Endodermal cell (in vitro differentiated cells): ENCODE measurements at regions not wholly inside any gene's neighbourhood (a gene's known extent, or its start where the extent isn't known, plus 50 kb on each side); places are given as distances from the start of the nearest gene placed in this dataset.

Source experiments
- DNase-seq: peaks from one replicate; pipeline ENCODE4 v3.0.0-alpha.2; 2017
- H3K27ac ChIP-seq: 2 replicates; pipeline ENCODE4 v1.5.1; 2013; ENCODE audit warnings: mild to moderate bottlenecking, low read depth, low read length, moderate library complexity
- H3K27me3 ChIP-seq: 2 replicates; pipeline ENCODE4 v1.6.1; 2013; ENCODE audit warnings: mild to moderate bottlenecking, low read length, moderate library complexity; ENCODE audit not compliant: insufficient read depth, control insufficient read depth, poor library complexity, severe bottlenecking
- H3K36me3 ChIP-seq: 2 replicates; pipeline ENCODE4 v1.7.0; 2013; ENCODE audit warnings: mild to moderate bottlenecking, low read length, moderate library complexity; ENCODE audit not compliant: control insufficient read depth, insufficient read depth
- H3K4me1 ChIP-seq: one replicate; pipeline ENCODE4 v1.7.0; 2013; ENCODE audit warnings: low read length; ENCODE audit not compliant: control insufficient read depth, insufficient read depth
- H3K4me3 ChIP-seq: 2 replicates; pipeline ENCODE4 v1.5.1; 2013; ENCODE audit warnings: mild to moderate bottlenecking, low read length, moderate library complexity
- H3K9ac ChIP-seq: 2 replicates; pipeline ENCODE4 v1.6.1; 2013; ENCODE audit warnings: mild to moderate bottlenecking, low read length, moderate library complexity; ENCODE audit not compliant: poor library complexity, severe bottlenecking; ENCODE audit errors: extremely low read depth
- H3K9me3 ChIP-seq: 2 replicates; pipeline ENCODE4 v1.6.1; 2013; ENCODE audit warnings: mild to moderate bottlenecking, low read length, moderate library complexity; ENCODE audit not compliant: control insufficient read depth
- H3K27ac Mint-ChIP-seq: 2 replicates; pipeline ENCODE4 v1.8.0; 2020; ENCODE audit warnings: mixed read lengths
- H3K27me3 Mint-ChIP-seq: 2 replicates; pipeline ENCODE4 v1.8.0; 2021; ENCODE audit warnings: mild to moderate bottlenecking, mixed read lengths; ENCODE audit not compliant: insufficient read depth
- H3K36me3 Mint-ChIP-seq: 2 replicates; pipeline ENCODE4 v1.8.0; 2020; ENCODE audit warnings: low read depth, mixed read lengths
- H3K4me1 Mint-ChIP-seq: 2 replicates; pipeline ENCODE4 v1.8.0; 2020; ENCODE audit warnings: mixed read lengths
- H3K4me3 Mint-ChIP-seq: 2 replicates; pipeline ENCODE4 v1.8.0; 2020; ENCODE audit warnings: mild to moderate bottlenecking, moderate library complexity, mixed read lengths
- H3K9me3 Mint-ChIP-seq: 2 replicates; pipeline ENCODE4 v1.8.0; 2020; ENCODE audit warnings: mild to moderate bottlenecking, mixed read lengths
- WGBS, 2 experiments: methylation state at CpG; one replicate each; pipeline versions ENCODE4 v1.1.5 to v1.1.7; 2013; ENCODE audit warnings: missing lambda C conversion rate in 2 of 2, mixed read lengths in 1 of 2; ENCODE audit not compliant: insufficient coverage in 1 of 2, insufficient read length in 1 of 2; 5-methylcytosine and 5-hydroxymethylcytosine counted together
- TF ChIP-seq, protein P1 (sequence below): fragments of 200-600 bp; sonication (generic); conservative IDR thresholded peaks from 2 replicates; pipeline ENCODE4 v1.5.0; 2021; ENCODE audit warnings: antibody characterized with exemption, mild to moderate bottlenecking

DNA sequence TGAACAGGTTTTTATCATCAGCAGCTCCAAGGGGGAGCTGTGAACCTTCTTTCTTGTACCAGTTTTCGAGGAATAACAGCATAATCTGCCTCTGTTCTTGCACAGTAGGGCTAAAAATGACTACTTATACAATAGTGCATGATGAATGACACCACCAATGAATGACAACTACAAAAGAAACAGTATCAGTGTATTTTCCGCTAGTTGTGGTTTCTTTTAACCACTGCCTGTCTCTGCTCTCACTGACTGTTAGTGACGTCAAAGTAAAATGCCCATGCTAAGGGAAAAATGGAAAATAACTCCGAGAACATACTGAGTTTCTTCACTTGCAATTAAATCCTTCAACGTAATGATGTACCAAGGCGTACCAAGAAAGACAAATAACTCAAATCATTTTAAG lies 294.9 kb downstream of the MAP2K6 start:
- Mint-ChIP-seq H3K4me1 (no peaks in the 10 kb centered on the region), H3K36me3 (no peaks in the 10 kb centered on the region)

DNA sequence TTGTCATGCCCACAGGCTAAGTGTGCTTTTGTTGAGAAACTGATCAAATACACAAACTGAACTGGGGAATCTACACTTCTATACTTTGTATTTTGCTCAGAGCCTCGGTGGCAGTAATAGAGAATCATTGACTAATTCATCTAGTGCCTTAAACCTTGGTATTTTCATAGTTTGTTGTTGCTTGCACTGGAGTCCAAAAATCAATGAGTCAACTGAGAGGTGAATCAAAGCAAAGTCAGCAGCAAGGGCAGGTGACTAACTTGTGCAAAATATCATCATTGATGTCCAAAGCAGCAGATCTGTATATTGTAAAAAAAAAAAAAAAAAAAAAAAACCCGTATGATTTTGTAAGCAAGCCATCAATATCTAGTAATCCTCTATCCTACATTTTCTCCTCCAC lies 296.4 kb downstream of the MAP2K6 start:
- peaks cover 3% of the 10 kb centered on the region for H3K27me3 ChIP-seq
- no peaks in the 10 kb centered on the region for H3K4me1 Mint-ChIP-seq
- H3K27me3 Mint-ChIP-seq: peaks cover 6% of the 10 kb centered on the region
- H3K4me3 ChIP-seq: no peak overlapping the region
- WGBS, 2 experiments: 80 to 100% methylated on average over 1 of the region's 2 CpGs
- no peak overlapping the region for H3K27ac ChIP-seq
- H3K9ac ChIP-seq: no peak overlapping the region
- no peaks in the 10 kb centered on the region for H3K36me3 Mint-ChIP-seq
- H3K9me3 Mint-ChIP-seq: no peaks in the 10 kb centered on the region
- H3K4me1 ChIP-seq: no peaks in the 10 kb centered on the region
- no peaks in the 10 kb centered on the region for H3K9me3 ChIP-seq
- H3K27ac Mint-ChIP-seq: no peak overlapping the region
- TF ChIP-seq, protein P1, sequence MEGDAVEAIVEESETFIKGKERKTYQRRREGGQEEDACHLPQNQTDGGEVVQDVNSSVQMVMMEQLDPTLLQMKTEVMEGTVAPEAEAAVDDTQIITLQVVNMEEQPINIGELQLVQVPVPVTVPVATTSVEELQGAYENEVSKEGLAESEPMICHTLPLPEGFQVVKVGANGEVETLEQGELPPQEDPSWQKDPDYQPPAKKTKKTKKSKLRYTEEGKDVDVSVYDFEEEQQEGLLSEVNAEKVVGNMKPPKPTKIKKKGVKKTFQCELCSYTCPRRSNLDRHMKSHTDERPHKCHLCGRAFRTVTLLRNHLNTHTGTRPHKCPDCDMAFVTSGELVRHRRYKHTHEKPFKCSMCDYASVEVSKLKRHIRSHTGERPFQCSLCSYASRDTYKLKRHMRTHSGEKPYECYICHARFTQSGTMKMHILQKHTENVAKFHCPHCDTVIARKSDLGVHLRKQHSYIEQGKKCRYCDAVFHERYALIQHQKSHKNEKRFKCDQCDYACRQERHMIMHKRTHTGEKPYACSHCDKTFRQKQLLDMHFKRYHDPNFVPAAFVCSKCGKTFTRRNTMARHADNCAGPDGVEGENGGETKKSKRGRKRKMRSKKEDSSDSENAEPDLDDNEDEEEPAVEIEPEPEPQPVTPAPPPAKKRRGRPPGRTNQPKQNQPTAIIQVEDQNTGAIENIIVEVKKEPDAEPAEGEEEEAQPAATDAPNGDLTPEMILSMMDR: no peak
- H3K36me3 ChIP-seq: no peaks in the 10 kb centered on the region
- H3K4me3 Mint-ChIP-seq: no peak overlapping the region
- no peak for DNase-seq

More for the DNA sequence above, 294.9 kb downstream of the MAP2K6 start:
- H3K4me1 ChIP-seq: no peaks in the 10 kb centered on the region
- no peak for DNase-seq
- Mint-ChIP-seq H3K9me3 (no peaks in the 10 kb centered on the region), H3K27me3 (no peaks in the 10 kb centered on the region), H3K4me3 (no peak overlapping the region), H3K27ac (no peak overlapping the region)
- TF ChIP-seq, protein P1: no peak
- no peaks in the 10 kb centered on the region for H3K36me3 ChIP-seq
- H3K9ac ChIP-seq: no peak overlapping the region
- H3K27me3 ChIP-seq: no peaks in the 10 kb centered on the region
- H3K4me3 ChIP-seq: no peak overlapping the region
- 84 to 92% methylated on average over 3 to 6 of the region's 6 CpGs for WGBS, 2 experiments
- no peaks in the 10 kb centered on the region for H3K9me3 ChIP-seq
- no peak overlapping the region for H3K27ac ChIP-seq

DNA sequence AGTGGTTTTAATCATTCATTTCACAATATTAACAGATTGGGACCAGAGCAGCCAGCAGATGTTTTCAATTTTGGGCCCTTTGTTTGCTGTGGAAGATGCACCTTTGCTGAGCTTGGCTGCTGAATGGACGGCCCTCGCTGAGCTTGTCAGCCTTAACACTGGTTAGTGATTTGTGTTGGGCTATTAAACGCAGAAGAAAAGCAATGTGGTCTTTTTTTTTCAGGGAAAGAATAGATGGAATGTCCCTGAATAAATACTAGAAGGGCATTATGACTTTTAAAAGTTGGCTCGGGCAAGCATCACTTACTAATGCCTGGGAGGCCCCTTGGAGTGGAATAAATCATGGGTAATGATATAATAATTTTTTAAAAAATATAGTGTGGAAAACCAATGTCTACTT lies 297.0 kb downstream of the MAP2K6 start:
- TF ChIP-seq, protein P1: no peak
- H3K4me1 Mint-ChIP-seq: no peaks in the 10 kb centered on the region
- 94% methylated on average over 4 of the region's 4 CpGs; no CpG with 5 or more reads in 1 of the 2 experiments for WGBS, 2 experiments

More for the DNA sequence above, 297.0 kb downstream of the MAP2K6 start:
- DNase-seq: no peak
- Mint-ChIP-seq H3K36me3 (no peaks in the 10 kb centered on the region), H3K4me3 (no peak overlapping the region), H3K27ac (no peak overlapping the region), H3K9me3 (no peaks in the 10 kb centered on the region), H3K27me3 (peaks cover 10% of the 10 kb centered on the region)
- no peaks in the 10 kb centered on the region for H3K9me3 ChIP-seq
- no peaks in the 10 kb centered on the region for H3K36me3 ChIP-seq
- H3K4me1 ChIP-seq: no peaks in the 10 kb centered on the region
- H3K4me3 ChIP-seq: no peak overlapping the region
- H3K9ac ChIP-seq: no peak overlapping the region
- peaks cover 8% of the 10 kb centered on the region for H3K27me3 ChIP-seq
- H3K27ac ChIP-seq: no peak overlapping the region
